Hepatocyte (in vitro differentiated cells): ENCODE measurements at regions not wholly inside any gene's neighbourhood (a gene's known extent, or its start where the extent isn't known, plus 50 kb on each side); places are given as distances from the start of the nearest gene placed in this dataset.
A peak's percentile ranks its signal among the peaks of the same experiment; 100 is the strongest.

ENCODE experiments used
- DNase-seq: peaks from one replicate; pipeline ENCODE4 v3.0.0-alpha.2; 2016; ENCODE audit warnings: low spot score
- H2AFZ ChIP-seq: fragments of 200-600 bp; sonication (generic); 2 replicates; pipeline ENCODE4 v1.6.0; 2016; ENCODE audit warnings: antibody characterized with exemption, mild to moderate bottlenecking
- H3K27ac ChIP-seq: fragments of 200-600 bp; sonication (generic); 2 replicates; pipeline ENCODE4 v1.5.1; 2016; ENCODE audit warnings: mild to moderate bottlenecking
- H3K27me3 ChIP-seq: fragments of 200-600 bp; sonication (generic); 2 replicates; pipeline ENCODE4 v1.6.1; 2016
- H3K36me3 ChIP-seq: fragments of 200-600 bp; sonication (generic); replicated peaks from 2 replicates; pipeline ENCODE4 v1.5.1; 2016; ENCODE audit warnings: low read depth; ENCODE audit not compliant: insufficient read depth
- H3K4me1 ChIP-seq: fragments of 200-600 bp; sonication (generic); 2 replicates; pipeline ENCODE4 v1.5.1; 2016; ENCODE audit warnings: mild to moderate bottlenecking, moderate library complexity; ENCODE audit not compliant: insufficient read depth
- H3K4me2 ChIP-seq: fragments of 200-600 bp; sonication (generic); 2 replicates; pipeline ENCODE4 v1.6.0; 2016
- H3K4me3 ChIP-seq: fragments of 200-600 bp; sonication (generic); 2 replicates; pipeline ENCODE4 v1.5.1; 2016; ENCODE audit warnings: mild to moderate bottlenecking
- H3K79me2 ChIP-seq: fragments of 200-600 bp; sonication (generic); 2 replicates; pipeline ENCODE4 v1.6.0; 2017; ENCODE audit warnings: mild to moderate bottlenecking
- H3K9me2 ChIP-seq: fragments of 200-600 bp; sonication (generic); replicated peaks from 2 replicates; pipeline ENCODE4 v1.6.0; 2017; ENCODE audit warnings: mild to moderate bottlenecking; ENCODE audit not compliant: insufficient read depth
- H3K9me3 ChIP-seq: fragments of 200-600 bp; sonication (generic); 2 replicates; pipeline ENCODE4 v1.5.1; 2016; ENCODE audit warnings: low read depth, mild to moderate bottlenecking
- H4K20me1 ChIP-seq: fragments of 200-600 bp; sonication (generic); 2 replicates; pipeline ENCODE4 v1.6.0; 2016; ENCODE audit warnings: mild to moderate bottlenecking; ENCODE audit not compliant: insufficient read depth, poor library complexity, severe bottlenecking
- CTCF ChIP-seq: fragments of 200-600 bp; sonication (generic); IDR thresholded peaks from 2 replicates; pipeline ENCODE4 v1.5.1; 2016; ENCODE audit warnings: antibody characterized with exemption, mild to moderate bottlenecking; ENCODE audit not compliant: poor library complexity
- EZH2 ChIP-seq: fragments of 200-600 bp; sonication (generic); IDR thresholded peaks from 2 replicates; pipeline ENCODE4 v1.6.1; 2016; ENCODE audit warnings: antibody characterized with exemption, mild to moderate bottlenecking, borderline replicate concordance
- EZH2phosphoT487 ChIP-seq: fragments of 200-600 bp; sonication (generic); IDR thresholded peaks from one replicate; pipeline ENCODE4 v1.6.1; 2018; ENCODE audit warnings: antibody characterized with exemption, mild to moderate bottlenecking, low read depth, moderate library complexity; ENCODE audit not compliant: unreplicated experiment, severe bottlenecking
- WGBS: methylation state at CpG from one replicate; pipeline ENCODE4 v1.1.6; 2016; ENCODE audit warnings: low lambda C conversion rate; ENCODE audit errors: missing lambda C conversion rate; 5-methylcytosine and 5-hydroxymethylcytosine counted together

- WGBS = 64% methylated on average over 1 of the region's 1 CpG
- DNase-seq = no peak
Observed at GRCh38 chr7:138308136-138308535, 151.9 kb upstream of the TRIM24 start.

GRCh38 chr7:138309186-138309585 is 150.9 kb upstream of the TRIM24 start:
- Histone ChIP-seq H3K4me1 (no peaks in the 10 kb centered on the region), H3K9me3 (no peaks in the 10 kb centered on the region), H2AFZ (no peak overlapping the region), H4K20me1 (no peaks in the 10 kb centered on the region), H3K4me3 (no peak overlapping the region), H3K27me3 (no peaks in the 10 kb centered on the region), H3K79me2 (no peaks in the 10 kb centered on the region), H3K9me2 (no peaks in the 10 kb centered on the region), H3K4me2 (no peak overlapping the region), H3K36me3 (no peaks in the 10 kb centered on the region), H3K27ac (no peak overlapping the region)
- WGBS = 86% methylated on average over 2 of the region's 2 CpGs
- TF ChIP-seq EZH2 = no peak
- TF ChIP-seq EZH2phosphoT487 = no peak
- no peak for TF ChIP-seq CTCF
- no peak for DNase-seq

More at GRCh38 chr7:138308136-138308535, 151.9 kb upstream of the TRIM24 start:
- Histone ChIP-seq H4K20me1 (no peaks in the 10 kb centered on the region), H3K4me1 (no peaks in the 10 kb centered on the region), H3K36me3 (no peaks in the 10 kb centered on the region), H3K4me3 (no peak overlapping the region), H3K9me3 (no peaks in the 10 kb centered on the region), H3K9me2 (no peaks in the 10 kb centered on the region), H2AFZ (no peak overlapping the region), H3K27ac (no peak overlapping the region), H3K79me2 (no peaks in the 10 kb centered on the region), H3K4me2 (no peak overlapping the region), H3K27me3 (no peaks in the 10 kb centered on the region)
- TF ChIP-seq EZH2 (no peak), CTCF (no peak), EZH2phosphoT487 (no peak)

GRCh38 chr7:138313829-138314178 is 146.3 kb upstream of the TRIM24 start:
- TF ChIP-seq EZH2 = no peak
- TF ChIP-seq CTCF = no peak
- TF ChIP-seq EZH2phosphoT487 = no peak
- no peak for DNase-seq
- H3K4me2 ChIP-seq = peak overlapping the region; percentile 27
- H3K27ac ChIP-seq = peak overlapping the region; percentile 72
- H3K4me3 ChIP-seq = no peak overlapping the region
- no peaks in the 10 kb centered on the region for H3K9me3 ChIP-seq
- H3K4me1 ChIP-seq = peaks cover 12% of the 10 kb centered on the region
- H3K9me2 ChIP-seq = no peaks in the 10 kb centered on the region
- WGBS = 80% methylated on average over 2 of the region's 2 CpGs
- H2AFZ ChIP-seq = no peak overlapping the region
- no peaks in the 10 kb centered on the region for H3K27me3 ChIP-seq
- no peaks in the 10 kb centered on the region for H3K36me3 ChIP-seq
- H4K20me1 ChIP-seq = no peaks in the 10 kb centered on the region
- H3K79me2 ChIP-seq = no peaks in the 10 kb centered on the region
